GDM1 (cell line): ENCODE measurements at regions not wholly inside any gene's neighbourhood (a gene's known extent, or its start where the extent isn't known, plus 50 kb on each side); places are given as distances from the start of the nearest gene placed in this dataset.
"Not testable (repeated sequence)": the region's sequence is repeated elsewhere in the genome, so short reads cannot be mapped to it uniquely, and the experiment has no call there.

ENCODE experiments used
- DNase-seq: peaks from one replicate; lab custom pipeline; 2025; lab: John Stamatoyannopoulos, UW

GRCh38 chr3:124318656-124319055 lies 326.7 kb upstream of the ROPN1 start:
- DNase-seq, result no peak

GRCh38 chr3:124320976-124321375 lies 329.1 kb upstream of the ROPN1 start:
- no peak for DNase-seq

- DNase-seq, result no peak
These were observed 330.5 kb upstream of the ROPN1 start for GRCh38 chr3:124322309-124322880.

GRCh38 chr3:124322966-124323365 lies 331.0 kb upstream of the ROPN1 start:
- no peak for DNase-seq

- no peak for DNase-seq
These were observed 333.3 kb upstream of the ROPN1 start for GRCh38 chr3:124325248-124325647.

GRCh38 chr3:124329723-124330122 lies 337.8 kb upstream of the ROPN1 start:
- DNase-seq, result no peak

DNA sequence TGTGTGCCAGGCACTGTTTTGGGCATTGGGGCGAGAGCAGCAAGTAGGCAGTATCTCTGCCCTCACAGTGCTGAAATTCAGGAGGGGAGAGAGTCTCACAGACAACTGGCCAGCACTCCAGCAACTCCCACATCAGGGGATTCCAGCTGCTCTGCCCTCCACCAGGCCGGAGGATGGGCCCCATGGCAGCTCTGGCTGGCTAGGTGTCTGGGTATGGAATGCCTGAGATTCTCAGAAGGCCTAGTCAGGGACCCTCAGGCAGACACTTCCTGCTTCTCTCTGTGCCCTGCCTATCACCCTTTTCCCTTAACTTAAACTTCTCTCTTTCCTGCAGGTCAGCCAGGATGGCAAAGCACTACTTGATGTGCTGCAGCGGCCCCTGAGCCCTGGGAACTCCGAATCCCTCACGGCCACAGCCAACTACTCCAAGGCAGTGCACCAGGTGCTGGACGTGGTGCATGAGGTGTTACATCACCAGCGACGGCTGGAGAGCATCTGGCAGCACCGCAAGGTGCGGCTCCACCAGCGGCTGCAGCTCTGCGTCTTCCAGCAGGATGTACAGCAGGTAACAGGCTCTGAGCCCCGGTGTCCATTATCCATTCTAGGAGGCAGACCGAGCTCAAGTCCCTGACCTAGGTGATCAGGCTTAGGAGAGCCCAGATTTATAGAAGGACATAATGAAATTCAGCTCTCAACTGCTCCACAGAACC lies 342.2 kb upstream of the ROPN1 start:
- no peak for DNase-seq

- DNase-seq, result no peak
These were observed 344.2 kb upstream of the ROPN1 start for GRCh38 chr3:124336067-124336656.

- no peak for DNase-seq
These were observed 353.9 kb upstream of the ROPN1 start for GRCh38 chr3:124345845-124346244.

DNA sequence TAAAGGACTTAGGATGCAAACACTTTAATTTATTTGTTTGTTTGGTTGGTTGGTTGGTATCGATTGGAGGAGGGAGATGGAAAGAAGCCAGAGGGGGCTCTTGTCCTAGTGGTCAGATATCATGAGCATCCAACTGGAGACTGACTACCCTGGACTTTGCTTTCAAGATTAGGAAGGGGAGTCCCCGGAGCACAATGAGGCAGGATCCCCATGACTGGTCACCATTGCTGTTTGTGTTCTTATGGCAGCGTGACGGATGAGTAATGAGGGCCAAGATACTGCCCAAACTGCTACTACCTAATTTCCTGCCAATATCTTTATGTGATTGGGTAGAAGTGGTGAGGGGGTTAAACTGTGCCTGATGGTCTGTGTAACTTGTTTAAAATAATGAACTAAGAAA lies 354.6 kb upstream of the ROPN1 start:
- DNase-seq, result no peak

GRCh38 chr3:124347418-124347817 lies 355.5 kb upstream of the ROPN1 start:
- DNase-seq, result no peak

- not testable (repeated sequence) for DNase-seq
These were observed 356.6 kb upstream of the ROPN1 start for GRCh38 chr3:124348555-124348954.

DNA sequence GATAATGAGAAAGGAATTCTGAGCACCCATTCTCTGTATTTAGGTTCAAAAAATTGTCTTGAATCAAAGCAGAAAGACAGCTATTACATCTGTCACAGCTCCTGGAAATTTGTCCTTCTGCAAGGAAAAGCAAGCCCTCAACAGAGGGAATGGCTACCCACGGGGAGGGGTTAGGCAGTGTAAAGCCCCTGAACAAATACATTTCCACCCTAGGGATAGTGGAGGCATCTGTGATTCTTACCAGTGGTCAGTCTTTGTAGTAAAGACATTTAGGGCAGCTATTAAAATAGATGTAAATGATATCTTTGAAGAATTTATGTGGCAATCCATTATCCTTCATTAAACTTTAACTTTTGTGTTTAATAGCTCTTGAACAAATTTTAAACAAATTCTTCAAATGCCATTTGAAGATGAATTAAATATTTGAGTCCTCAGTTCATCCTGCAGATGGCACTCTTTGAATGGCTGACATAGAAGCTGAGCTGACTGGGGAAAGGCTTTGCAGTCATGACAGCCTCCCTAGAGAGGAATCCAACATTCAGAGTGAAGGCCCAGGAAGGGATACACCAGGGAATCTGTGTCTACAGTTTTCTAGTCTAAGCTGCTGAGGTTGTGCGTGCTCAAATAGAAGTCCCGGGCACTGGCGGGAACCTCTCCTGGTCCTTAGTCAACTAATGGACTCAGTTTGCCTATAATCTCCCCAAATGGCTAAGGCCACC lies 359.7 kb upstream of the ROPN1 start:
- DNase-seq, result peak; percentile 2

DNA sequence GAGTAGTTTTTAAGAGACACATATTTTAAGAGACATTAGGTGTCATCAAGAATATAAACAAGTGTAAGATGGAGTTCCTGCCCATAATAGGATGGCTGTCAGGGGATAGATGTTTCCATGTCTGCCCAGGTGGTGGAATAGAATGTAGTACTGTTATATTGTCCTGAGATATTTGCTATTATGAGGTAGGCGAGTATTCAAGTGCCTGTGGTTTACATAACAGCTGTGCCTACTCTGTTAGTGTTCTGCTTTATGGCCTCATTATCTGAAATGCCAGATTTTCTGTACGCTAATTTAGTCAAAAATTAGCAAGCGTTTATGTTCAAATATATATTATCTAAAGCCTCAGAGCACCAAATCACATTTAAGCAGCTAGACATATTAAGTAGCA lies 360.2 kb upstream of the ROPN1 start:
- no peak for DNase-seq

DNA sequence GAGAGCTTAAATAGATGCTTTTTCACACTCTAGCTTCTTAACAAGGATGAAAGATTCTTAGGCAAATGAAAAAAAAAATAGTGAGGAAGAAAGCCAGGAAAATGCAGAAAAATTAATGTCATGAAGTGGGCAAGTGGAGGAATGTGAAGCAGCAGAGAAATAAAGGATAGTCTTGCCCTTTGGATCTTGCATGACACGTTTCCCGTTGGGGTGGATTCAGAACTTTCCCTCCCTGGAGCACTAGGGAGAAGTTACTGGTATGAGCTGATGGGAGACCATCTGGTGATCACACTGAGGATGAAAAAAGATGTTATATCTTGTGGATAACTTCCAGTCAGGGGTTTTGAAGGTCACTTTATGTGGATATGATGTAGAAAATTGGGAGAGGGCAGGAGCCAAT lies 361.8 kb upstream of the ROPN1 start:
- DNase-seq, result no peak

DNA sequence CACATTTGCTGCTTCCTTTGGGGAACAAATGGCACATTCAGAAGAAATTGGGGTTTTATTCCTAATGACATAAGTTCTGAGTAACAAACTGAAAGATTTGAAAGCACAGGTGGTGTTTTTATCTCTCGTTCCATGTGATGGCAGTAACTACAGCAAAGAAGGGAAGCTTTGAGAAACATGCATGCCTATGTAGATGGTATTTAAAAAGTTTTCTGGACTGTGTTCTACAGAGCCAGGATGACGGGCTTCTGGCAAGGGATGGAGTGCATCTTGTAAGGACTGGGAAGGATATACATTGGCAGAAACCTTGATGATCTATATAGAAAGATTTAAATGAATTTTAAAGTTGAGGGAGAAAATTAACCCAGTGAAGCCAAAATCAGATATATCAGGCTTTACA lies 362.2 kb upstream of the ROPN1 start:
- DNase-seq, result no peak

GRCh38 chr3:124358156-124358555 lies 366.2 kb upstream of the ROPN1 start:
- DNase-seq, result no peak

- no peak for DNase-seq
These were observed 368.2 kb upstream of the ROPN1 start for GRCh38 chr3:124360155-124360554.

DNA sequence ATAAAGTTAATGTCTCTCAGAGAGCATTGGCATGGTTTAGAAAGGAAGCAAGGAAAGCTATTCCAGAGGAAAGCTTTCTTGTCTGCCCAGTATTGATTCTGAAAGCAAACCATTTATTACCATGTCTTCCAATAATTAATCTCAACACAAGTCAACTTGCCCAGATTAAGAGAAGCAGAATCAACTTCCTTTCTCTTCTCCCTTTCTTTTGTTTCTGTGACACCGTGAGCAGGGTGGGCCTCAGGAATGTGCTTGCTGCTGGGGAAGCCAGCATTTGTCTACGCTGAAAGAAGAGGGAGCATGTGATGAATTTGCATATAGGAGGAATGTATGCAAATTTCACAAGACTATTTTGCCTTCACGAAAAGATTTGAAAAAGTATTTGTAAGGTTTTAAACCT lies 368.6 kb upstream of the ROPN1 start:
- no peak for DNase-seq

- DNase-seq, result no peak
These were observed 368.7 kb upstream of the UMPS start for GRCh38 chr3:124361566-124361965.

DNA sequence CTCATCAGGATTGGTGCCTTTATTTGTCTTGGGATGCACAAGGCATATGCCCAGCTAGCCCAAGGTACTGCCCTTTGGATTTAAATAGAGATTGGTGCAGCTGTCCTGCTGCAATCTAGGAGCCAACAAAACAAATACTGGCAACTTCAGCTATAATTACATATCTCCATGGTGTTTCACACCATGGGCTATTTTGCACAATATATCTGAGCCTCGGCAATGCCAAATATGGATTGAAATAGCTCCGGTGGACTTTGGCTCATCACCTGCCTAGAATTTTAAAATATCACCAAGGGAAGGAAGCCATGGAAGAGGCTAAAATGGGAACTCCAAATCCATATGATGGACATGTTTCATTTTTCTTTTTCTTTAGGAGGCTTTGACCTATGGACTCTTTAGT lies 367.8 kb upstream of the UMPS start:
- no peak for DNase-seq

GRCh38 chr3:124363476-124363875 lies 366.8 kb upstream of the UMPS start:
- DNase-seq, result no peak
